ENCODE measurements at regions not wholly inside any gene's neighbourhood (a gene's known extent, or its start where the extent isn't known, plus 50 kb on each side); places are given as distances from the start of the nearest gene placed in this dataset.

DNA sequence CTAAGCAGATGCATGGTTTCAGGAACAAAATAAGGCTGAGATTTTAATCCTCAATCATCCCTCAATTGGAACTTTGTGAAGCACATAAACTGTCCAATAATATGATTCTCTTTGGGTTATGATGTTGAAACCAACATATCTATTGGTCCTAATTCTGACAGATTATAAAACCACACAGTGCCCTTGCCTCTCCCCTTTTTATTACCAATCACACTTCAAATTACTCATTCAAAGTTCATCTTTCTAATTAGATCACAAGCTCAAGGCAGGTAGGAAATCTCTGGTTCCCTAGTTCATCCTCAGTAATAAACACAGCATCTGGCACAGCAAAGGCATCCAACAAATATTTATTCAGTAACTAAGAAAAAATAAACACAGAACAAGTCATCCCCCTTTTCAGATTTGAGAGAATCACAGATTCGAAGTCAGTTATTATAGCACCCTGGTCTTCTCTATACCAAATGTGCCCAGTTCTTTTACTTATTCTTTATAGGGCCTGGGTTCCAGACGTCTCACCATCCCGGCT lies 611.6 kb downstream of the INSC start:
- no CpG with 5 or more reads among the region's 3 CpGs for WGBS (ENCODE audit: extremely low coverage, insufficient read length, low lambda C conversion rate)
- Histone ChIP-seq H3K79me2 (ENCODE audit: insufficient read depth, low read length) (no peaks in the 10 kb centered on the region), H3K4ac (ENCODE audit: low read depth, low read length) (no peak overlapping the region), H3K27me3 (ENCODE audit: insufficient read depth, low read length) (no peaks in the 10 kb centered on the region), H3K79me1 (ENCODE audit: insufficient read depth, low read depth, low read length, poor library complexity, severe bottlenecking) (no peaks in the 10 kb centered on the region), H4K20me1 (ENCODE audit: control insufficient read depth, insufficient read depth, insufficient read length) (no peaks in the 10 kb centered on the region), H2BK12ac (ENCODE audit: insufficient read length, low read depth, low read length) (no peak overlapping the region), H3K23ac (ENCODE audit: insufficient read length, low read depth, low read length) (no peak overlapping the region), H2BK5ac (ENCODE audit: insufficient read length, low read length) (no peak overlapping the region), H2BK15ac (ENCODE audit: low read depth, low read length) (no peak overlapping the region), H3K23me2 (ENCODE audit: insufficient read length, low read depth, low read length, poor library complexity, severe bottlenecking) (no peaks in the 10 kb centered on the region), H3K9ac (ENCODE audit: extremely low read depth, insufficient read length, low read length) (no peak overlapping the region), H3K14ac (ENCODE audit: insufficient read depth, low read length) (no peak overlapping the region), H4K91ac (ENCODE audit: insufficient read length, low read depth, low read length) (no peak overlapping the region), H2BK120ac (ENCODE audit: low read depth, low read length, poor library complexity, severe bottlenecking) (no peak overlapping the region), H3T11ph (ENCODE audit: low read length) (no peak overlapping the region), H3K18ac (ENCODE audit: insufficient read length, low read depth, low read length) (no peak overlapping the region), H3K27ac (ENCODE audit: insufficient read length, low read depth, low read length) (no peak overlapping the region), H4K8ac (replicated peaks; ENCODE audit: insufficient read length, low read depth, low read length) (no peak overlapping the region), H3K56ac (ENCODE audit: insufficient read length, low read depth, low read length) (no peak overlapping the region), H2BK20ac (ENCODE audit: low read depth, low read length, poor library complexity, severe bottlenecking) (no peak overlapping the region), H2AK5ac (ENCODE audit: insufficient read length, low read length) (no peak overlapping the region), H4K5ac (ENCODE audit: insufficient read length, low read depth, low read length) (no peak overlapping the region), H3K9me3 (ENCODE audit: control insufficient read depth, low read depth, low read length) (no peaks in the 10 kb centered on the region), H3K4me1 (ENCODE audit: insufficient read depth, low read length) (no peaks in the 10 kb centered on the region), H2AFZ (ENCODE audit: low read length) (no peak overlapping the region), H3K4me2 (ENCODE audit: insufficient read depth, insufficient read length, low read length) (no peak overlapping the region)
- peaks cover 6% of the 10 kb centered on the region for H3K27me3 Mint-ChIP-seq (ENCODE audit: low read depth)
- DNase-seq = no peak
- H3K9me3 Mint-ChIP-seq = peaks cover 0 to 3% of the 10 kb centered on the region in 2 experiments; a peak in 2 of 5 replicates
- peaks cover 17 to 24% of the 10 kb centered on the region in 2 experiments for H3K4me1 Mint-ChIP-seq
- TF ChIP-seq CTCF (conservative IDR thresholded peaks at IDR 0.05) = no peak
- no peak overlapping the region for H3K4me3 Mint-ChIP-seq
- H3K27ac Mint-ChIP-seq = no peak overlapping the region
- H3K36me3 Mint-ChIP-seq (ENCODE audit: insufficient read depth in 1 of 3, low read depth in 3 of 3) = no peaks in the 10 kb centered on the region; a peak in 2 of 7 replicates

Data from H9 (cell line).